ENCODE measurements at regions not wholly inside any gene's neighbourhood (a gene's known extent, or its start where the extent isn't known, plus 50 kb on each side); places are given as distances from the start of the nearest gene placed in this dataset.

DNA sequence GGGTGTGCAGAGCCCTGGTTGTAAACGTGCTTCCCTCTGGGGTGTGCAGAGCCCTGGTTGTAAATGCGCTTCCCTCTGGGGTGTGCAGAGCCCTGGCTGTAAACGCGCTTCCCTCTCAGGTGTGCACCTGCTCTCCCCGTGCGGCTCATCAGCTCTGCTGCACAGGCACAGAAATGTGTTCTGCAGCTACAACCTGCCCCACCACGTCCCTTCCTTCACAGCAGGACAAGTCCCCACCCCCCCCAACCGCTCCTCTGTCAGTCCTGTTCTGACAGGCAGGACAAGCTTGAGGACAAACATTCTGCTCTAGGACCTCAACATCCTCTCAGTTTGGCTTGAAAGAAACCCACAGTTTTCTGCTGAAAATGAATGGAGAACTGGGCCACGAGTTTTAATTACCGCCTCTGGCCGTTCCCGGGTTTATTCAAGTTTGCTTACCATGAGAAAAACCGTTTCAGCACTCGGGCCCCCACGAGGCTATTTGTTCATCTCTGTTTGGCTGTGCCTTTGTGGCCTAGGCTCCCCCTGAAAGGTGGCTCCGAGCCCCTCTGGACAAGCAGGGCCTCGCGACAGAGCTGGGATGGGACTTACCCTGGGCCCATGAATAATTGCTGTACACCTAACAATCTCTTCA is 81.0 kb upstream of the ASB18 start:
- TF ChIP-seq, protein P1, sequence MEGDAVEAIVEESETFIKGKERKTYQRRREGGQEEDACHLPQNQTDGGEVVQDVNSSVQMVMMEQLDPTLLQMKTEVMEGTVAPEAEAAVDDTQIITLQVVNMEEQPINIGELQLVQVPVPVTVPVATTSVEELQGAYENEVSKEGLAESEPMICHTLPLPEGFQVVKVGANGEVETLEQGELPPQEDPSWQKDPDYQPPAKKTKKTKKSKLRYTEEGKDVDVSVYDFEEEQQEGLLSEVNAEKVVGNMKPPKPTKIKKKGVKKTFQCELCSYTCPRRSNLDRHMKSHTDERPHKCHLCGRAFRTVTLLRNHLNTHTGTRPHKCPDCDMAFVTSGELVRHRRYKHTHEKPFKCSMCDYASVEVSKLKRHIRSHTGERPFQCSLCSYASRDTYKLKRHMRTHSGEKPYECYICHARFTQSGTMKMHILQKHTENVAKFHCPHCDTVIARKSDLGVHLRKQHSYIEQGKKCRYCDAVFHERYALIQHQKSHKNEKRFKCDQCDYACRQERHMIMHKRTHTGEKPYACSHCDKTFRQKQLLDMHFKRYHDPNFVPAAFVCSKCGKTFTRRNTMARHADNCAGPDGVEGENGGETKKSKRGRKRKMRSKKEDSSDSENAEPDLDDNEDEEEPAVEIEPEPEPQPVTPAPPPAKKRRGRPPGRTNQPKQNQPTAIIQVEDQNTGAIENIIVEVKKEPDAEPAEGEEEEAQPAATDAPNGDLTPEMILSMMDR (IDR thresholded peaks at IDR 0.05; ENCODE audit: control insufficient read depth, insufficient read depth, low read depth, low read length, missing control alignments), result no peak
- DNase-seq (ENCODE audit: low read depth), result no peak
- H3K4me3 ChIP-seq (ENCODE audit: control insufficient read depth, low read depth, low read length), result no peak overlapping the region

DNA sequence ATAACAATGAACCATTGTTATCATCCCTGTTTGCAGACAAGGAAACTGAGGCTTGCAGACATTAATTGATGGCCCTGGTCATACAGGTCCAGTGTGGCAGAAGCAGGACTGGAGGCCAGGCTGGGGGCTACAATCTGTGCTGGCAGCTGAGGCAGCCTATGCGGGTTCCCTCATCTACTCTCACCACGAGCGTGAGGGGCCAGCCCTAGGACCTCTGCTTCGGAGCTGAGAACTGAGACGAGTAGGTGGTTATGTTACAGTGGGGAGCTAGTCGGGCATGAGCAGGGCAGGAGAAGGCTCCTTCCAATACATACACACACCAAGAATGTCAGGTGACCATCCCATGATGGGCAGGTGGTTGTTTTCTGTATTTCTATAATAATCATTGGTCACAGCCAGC is 82.2 kb upstream of the ASB18 start:
- DNase-seq (ENCODE audit: low read depth), result no peak
- no peak overlapping the region for H3K4me3 ChIP-seq (ENCODE audit: control insufficient read depth, low read depth, low read length)
- TF ChIP-seq, protein P1 (IDR thresholded peaks at IDR 0.05; ENCODE audit: control insufficient read depth, insufficient read depth, low read depth, low read length, missing control alignments), result no peak

DNA sequence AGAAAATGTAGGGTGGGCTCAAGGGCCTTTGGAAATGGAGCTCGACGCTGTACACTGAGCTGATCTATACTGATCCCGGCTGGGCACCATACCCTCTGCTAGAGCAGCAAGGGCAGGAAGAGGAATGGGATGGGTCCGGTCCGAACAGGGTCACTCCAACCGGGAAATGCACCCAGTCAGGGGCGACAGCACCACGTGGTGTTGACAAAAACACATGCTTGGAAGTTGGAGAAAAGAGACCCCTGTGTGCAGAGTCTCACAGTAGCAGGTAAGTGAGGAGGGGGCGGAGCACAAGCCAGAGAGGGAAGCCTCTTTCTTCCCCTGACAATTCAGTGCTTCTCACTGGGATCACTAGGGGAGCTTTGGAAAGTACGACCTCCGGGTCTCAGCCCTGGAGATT is 84.1 kb upstream of the ASB18 start:
- no peak for DNase-seq (ENCODE audit: low read depth)
- TF ChIP-seq, protein P1 (IDR thresholded peaks at IDR 0.05; ENCODE audit: control insufficient read depth, insufficient read depth, low read depth, low read length, missing control alignments), result no peak
- no peak overlapping the region for H3K4me3 ChIP-seq (ENCODE audit: control insufficient read depth, low read depth, low read length)

DNA sequence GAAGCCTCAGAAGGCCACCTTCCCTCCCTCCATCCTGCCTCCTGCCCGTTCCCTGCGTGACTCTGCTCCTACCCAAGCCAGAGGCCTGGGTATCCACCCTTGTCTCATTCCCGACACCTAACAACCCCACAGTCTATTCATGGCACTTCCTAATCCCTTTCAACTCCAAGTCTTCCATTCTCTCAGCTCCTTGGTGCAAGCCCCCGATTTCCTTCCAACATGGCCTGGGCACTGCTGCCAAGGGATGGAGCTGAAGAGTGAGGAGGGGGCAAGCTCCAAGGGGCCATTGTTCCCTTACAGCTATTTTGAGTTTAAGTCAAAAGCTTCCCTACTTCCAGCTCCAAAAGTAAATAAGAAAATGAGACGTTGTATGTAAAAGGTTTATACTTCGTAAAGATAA is 84.8 kb upstream of the ASB18 start:
- TF ChIP-seq, protein P1 (IDR thresholded peaks at IDR 0.05; ENCODE audit: control insufficient read depth, insufficient read depth, low read depth, low read length, missing control alignments), result no peak
- H3K4me3 ChIP-seq (ENCODE audit: control insufficient read depth, low read depth, low read length), result no peak overlapping the region
- DNase-seq (ENCODE audit: low read depth), result no peak

DNA sequence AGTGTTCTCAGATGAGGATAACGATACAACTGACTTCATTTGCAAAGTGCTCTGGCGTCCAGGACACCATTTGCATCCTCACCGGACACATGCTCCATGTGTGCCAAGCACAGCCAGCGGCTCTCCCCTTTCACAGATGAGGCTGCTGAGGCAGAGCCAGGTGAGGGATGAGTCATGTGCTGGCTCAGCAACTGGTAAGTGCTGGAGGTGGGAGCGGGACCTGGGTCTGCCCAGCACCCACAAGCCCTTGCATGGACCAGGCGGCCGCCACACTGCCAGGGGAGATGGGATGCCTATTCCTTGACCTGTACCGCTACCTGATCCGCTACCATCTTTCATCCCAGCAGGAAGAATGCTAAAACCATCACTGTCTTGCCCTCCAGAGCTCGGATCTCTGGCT is 86.2 kb upstream of the ASB18 start:
- TF ChIP-seq, protein P1 (IDR thresholded peaks at IDR 0.05; ENCODE audit: control insufficient read depth, insufficient read depth, low read depth, low read length, missing control alignments), result no peak
- no peak for DNase-seq (ENCODE audit: low read depth)
- no peak overlapping the region for H3K4me3 ChIP-seq (ENCODE audit: control insufficient read depth, low read depth, low read length)

DNA sequence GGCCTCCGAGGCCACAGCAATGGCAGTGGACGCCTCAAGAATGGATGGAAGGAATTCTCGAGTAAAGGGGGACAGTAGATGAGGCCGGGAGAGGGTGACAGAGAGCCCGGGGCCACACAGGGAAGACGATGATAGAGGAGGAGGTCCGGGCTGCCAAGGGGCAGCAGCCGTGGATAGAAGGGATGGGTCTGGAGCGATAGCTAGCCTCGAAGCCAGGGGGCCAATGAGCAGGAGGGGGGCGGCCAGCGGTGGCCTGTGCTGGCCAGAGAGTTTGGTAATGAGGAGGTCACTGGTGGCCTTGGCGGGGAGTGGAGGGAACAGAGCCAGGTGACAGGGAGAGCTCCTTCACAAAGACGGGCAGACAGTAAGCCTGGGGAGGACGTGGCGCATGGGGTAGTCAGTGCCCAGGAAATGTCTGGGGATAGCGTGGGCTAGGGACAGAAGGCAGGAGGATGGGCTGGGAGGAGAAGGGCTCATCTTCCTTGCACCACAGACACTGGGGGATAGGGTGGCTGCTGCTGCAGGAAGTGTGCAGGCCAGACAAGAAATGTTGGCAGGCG is 87.8 kb upstream of the ASB18 start:
- TF ChIP-seq, protein P1 (IDR thresholded peaks at IDR 0.05; ENCODE audit: control insufficient read depth, insufficient read depth, low read depth, low read length, missing control alignments), result no peak
- H3K4me3 ChIP-seq (ENCODE audit: control insufficient read depth, low read depth, low read length), result no peak overlapping the region

More for the DNA sequence above, 87.8 kb upstream of the ASB18 start:
- no peak for DNase-seq (ENCODE audit: low read depth)

Data from AG09309 (cell line).